ENCODE measurements at regions not wholly inside any gene's neighbourhood (a gene's known extent, or its start where the extent isn't known, plus 50 kb on each side); places are given as distances from the start of the nearest gene placed in this dataset.

DNA sequence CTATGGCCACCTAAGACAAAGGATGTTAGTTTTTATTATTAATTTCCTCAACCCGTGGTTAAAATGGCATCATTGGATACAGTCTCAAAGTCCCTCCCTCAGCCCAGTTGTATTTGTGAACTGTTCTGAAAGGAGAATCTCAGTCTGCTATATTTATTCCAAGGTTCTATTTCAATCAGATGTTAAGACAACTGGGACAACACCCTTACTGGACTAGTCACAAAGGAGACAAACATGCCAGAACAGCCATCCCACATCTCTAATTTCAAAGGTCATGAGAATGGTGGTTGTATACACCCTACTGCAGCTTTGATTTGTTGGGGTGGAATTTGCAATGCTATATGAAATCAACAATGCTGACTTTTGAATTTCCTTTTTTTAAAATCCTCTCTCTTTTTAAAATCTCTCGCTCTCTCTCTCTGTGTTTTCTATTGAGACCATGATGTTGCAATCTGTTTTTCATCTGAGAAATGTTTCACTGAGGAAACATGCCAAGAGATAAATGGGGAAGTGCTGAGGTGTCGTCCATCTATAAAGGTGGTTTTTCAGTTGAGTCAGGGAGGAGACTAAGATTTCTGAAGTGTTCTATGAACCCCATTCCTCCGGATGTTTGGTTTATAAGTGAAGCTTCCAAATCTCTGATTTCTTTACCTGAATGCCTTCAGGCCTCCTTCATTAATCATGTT lies 201.5 kb upstream of the GATB start:
- TF ChIP-seq CTBP1 (IDR thresholded peaks at IDR 0.05; ENCODE audit: borderline replicate concordance) (no peak), PKNOX1 (IDR thresholded peaks at IDR 0.05) (no peak), FOXM1 (IDR thresholded peaks at IDR 0.05; ENCODE audit: borderline replicate concordance) (no peak), LEF1 (IDR thresholded peaks at IDR 0.05; ENCODE audit: borderline replicate concordance) (no peak), ARNT (IDR thresholded peaks at IDR 0.05) (no peak), BHLHE40 (IDR thresholded peaks at IDR 0.05; ENCODE audit: borderline replicate concordance) (no peak), NFRKB (IDR thresholded peaks at IDR 0.05) (no peak), TARDBP (IDR thresholded peaks at IDR 0.05) (no peak), SUZ12 (IDR thresholded peaks at IDR 0.05) (no peak), ZNF384 (IDR thresholded peaks at IDR 0.05) (no peak), HDGF (IDR thresholded peaks at IDR 0.05; ENCODE audit: borderline replicate concordance) (no peak), SP1 (IDR thresholded peaks at IDR 0.05) (no peak)
